HG03060 (cell line): ENCODE measurements at regions not wholly inside any gene's neighbourhood (a gene's known extent, or its start where the extent isn't known, plus 50 kb on each side); places are given as distances from the start of the nearest gene placed in this dataset.

ENCODE experiments used
- ATAC-seq: cut with Tn5 transposase; IDR thresholded peaks from one replicate; pipeline ENCODE4 v1.9.1; 2021; ENCODE audit warnings: low read depth, moderate number of reproducible peaks; ENCODE audit not compliant: unreplicated experiment

GRCh38 chr20:41889126-41889843, 271.1 kb upstream of the CHD6 start:
- ATAC-seq: no peak

GRCh38 chr20:41888434-41888833, 270.3 kb upstream of the CHD6 start:
- no peak for ATAC-seq

GRCh38 chr20:41887500-41887899, 269.3 kb upstream of the CHD6 start:
- no peak for ATAC-seq

- ATAC-seq: no peak
Measured at GRCh38 chr20:41881466-41882046, 263.4 kb upstream of the CHD6 start.

- ATAC-seq: no peak
Measured at GRCh38 chr20:41879123-41879522, 260.9 kb upstream of the CHD6 start.

GRCh38 chr20:41877911-41878310, 259.7 kb upstream of the CHD6 start:
- no peak for ATAC-seq

GRCh38 chr20:41874658-41875057, 256.5 kb upstream of the CHD6 start:
- no peak for ATAC-seq

GRCh38 chr20:41872930-41873329, 254.8 kb upstream of the CHD6 start:
- no peak for ATAC-seq

GRCh38 chr20:41870869-41871462, 252.8 kb upstream of the CHD6 start:
- no peak for ATAC-seq

- ATAC-seq: no peak
Measured at GRCh38 chr20:41869261-41869660, 251.1 kb upstream of the CHD6 start.

- no peak for ATAC-seq
Measured at GRCh38 chr20:41865938-41866337, 247.8 kb upstream of the CHD6 start.

- ATAC-seq: no peak
Measured at GRCh38 chr20:41862476-41862875, 244.3 kb upstream of the CHD6 start.

- ATAC-seq: no peak
Measured at GRCh38 chr20:41861772-41862422, 243.7 kb upstream of the CHD6 start.

GRCh38 chr20:41854765-41855164, 236.6 kb upstream of the CHD6 start:
- no peak for ATAC-seq

- ATAC-seq: no peak
Measured at GRCh38 chr20:41853806-41854205, 235.6 kb upstream of the CHD6 start.

GRCh38 chr20:41848180-41848579, 230.0 kb upstream of the CHD6 start:
- ATAC-seq: no peak

GRCh38 chr20:41837669-41838224, 219.6 kb upstream of the CHD6 start:
- no peak for ATAC-seq

GRCh38 chr20:41833739-41834138, 215.6 kb upstream of the CHD6 start:
- ATAC-seq: no peak

- no peak for ATAC-seq
Measured at GRCh38 chr20:41830702-41831101, 212.5 kb upstream of the CHD6 start.

- no peak for ATAC-seq
Measured at GRCh38 chr20:41819436-41819835, 201.3 kb upstream of the CHD6 start.

- no peak for ATAC-seq
Measured at GRCh38 chr20:41818991-41819390, 200.8 kb upstream of the CHD6 start.
